ENCODE measurements at regions not wholly inside any gene's neighbourhood (a gene's known extent, or its start where the extent isn't known, plus 50 kb on each side); places are given as distances from the start of the nearest gene placed in this dataset.
"Not testable (repeated sequence)": the region's sequence is repeated elsewhere in the genome, so short reads cannot be mapped to it uniquely, and the experiment has no call there.

DNA sequence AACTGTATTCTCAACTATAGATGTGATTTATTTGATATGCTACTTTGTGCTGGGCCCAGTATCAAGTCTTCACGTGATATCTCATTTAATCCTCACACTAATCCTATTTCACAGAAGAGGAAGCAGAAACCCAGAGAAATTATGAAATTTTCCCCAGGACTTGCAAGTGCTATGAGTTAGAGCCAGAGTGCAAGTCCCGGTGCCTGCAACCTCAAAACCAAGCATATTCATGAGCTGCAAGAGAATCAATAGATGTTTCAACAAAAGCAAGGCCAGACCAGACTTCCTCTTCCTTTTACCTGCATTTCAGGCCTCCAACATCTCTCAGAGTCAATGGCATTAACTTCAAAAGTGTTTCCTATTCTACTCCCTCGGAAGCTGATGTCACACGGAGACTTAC lies 92.2 kb upstream of the GATB start:
- DNase-seq (ENCODE audit: low read depth, low spot score), result no peak

DNA sequence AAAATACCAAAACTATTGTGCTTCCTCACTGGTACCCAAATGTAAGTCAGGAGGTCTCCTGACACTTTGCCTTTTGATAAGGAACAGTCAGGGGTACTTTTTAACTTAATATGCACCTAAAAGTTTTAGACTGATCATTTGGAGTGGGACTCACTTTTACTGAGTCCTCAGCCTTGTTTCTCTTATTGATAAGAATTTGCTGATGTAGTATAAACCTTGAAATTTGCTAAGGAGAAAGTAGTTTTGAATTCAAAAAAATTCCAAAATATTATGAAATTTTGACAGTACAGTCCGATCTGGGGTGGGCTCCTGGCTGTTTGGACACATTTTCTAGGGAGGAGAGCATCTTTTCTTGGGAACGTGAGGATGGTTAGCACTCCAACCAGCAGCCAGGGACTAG lies 91.4 kb upstream of the GATB start:
- no peak for DNase-seq (ENCODE audit: low read depth, low spot score)

DNA sequence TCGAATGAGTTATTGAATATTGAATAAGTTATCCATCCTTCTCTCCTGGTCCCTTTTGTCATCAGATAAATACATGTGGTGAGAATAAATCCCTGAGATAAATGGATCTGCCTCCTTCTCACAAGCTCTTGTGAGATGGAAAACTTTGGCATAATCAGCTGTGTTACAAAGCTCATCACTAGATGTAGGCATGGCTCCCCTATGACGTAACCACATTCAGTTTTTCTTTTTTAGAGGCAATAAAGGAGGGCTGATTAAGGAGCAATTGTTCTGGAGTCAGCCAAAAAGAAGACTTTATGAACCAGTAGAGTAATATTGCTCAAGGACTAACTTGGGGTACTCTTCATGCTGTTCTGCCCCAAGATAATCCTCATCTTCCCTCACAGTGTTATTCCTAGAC lies 90.5 kb upstream of the GATB start:
- DNase-seq (ENCODE audit: low read depth, low spot score), result no peak

DNA sequence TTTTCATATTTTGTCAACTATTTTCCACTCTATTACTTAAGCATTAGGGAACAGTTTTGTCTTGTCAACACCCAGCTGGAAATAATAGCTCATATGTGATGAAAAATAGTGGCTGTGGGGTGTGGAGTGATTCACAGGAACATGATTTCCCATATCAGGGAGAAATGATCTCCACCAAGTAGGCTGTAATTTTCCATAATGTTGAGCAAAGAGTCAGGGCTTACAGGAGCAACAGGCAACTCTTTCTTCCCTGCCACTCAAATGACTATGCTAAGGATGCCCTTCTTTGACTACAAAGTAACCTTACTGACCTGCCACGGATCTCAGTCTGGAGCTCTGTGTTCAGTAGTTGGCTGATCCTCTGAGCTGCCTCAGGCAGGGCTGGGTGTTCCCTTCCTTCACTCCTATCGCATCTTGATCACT lies 90.0 kb upstream of the GATB start:
- DNase-seq (ENCODE audit: low read depth, low spot score), result no peak

DNA sequence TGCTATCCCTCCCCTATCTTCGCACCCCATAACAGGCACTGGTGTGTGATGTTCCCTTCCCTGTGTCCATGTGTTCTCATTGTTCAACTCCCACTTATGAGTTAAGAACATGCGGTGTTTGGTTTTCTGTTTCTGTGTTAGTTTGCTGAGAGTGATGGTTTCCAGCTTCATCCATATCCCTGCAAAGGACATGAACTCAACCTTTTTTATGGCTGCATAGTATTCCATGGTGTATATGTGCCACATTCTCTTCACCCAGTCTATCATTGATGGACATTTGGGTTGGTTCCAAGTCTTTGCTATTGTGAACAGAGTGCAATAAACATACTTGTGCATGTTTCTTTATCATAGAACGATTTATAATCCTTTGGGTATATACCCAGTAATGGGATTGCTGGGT lies 84.7 kb upstream of the GATB start:
- DNase-seq (ENCODE audit: low read depth, low spot score), result not testable (repeated sequence)

DNA sequence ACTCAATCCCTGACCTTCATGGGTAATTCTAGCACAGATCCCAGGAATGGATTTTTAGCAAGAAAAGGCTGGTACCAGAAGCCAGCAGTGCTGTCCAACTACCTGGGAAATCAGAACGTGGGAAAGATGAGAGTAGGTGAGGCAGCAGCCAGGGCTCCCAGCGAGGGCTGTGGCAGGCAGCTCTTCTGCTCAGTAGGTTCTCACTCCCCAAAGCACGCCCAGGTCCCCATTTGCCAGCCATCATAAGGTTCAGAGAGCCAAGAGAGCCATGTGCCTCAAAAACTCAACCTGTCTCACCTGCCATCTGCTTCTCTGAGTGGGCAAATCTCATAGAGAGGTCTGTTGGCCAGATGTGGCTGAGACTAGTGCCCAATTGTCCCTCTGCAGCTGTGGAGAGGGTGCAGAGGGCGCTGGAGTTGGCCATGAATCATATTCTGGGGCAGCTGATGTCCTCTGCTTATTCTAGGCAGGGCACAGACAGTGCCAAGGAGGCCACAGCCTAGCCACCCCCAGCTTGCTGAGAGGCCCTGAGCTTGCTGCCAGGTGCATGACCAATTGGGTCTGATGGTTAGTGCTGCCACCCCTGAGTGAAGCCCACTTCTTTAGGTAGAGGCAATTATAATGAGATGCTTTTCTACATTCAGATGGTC lies 81.7 kb upstream of the GATB start:
- no peak for DNase-seq (ENCODE audit: low read depth, low spot score)

DNA sequence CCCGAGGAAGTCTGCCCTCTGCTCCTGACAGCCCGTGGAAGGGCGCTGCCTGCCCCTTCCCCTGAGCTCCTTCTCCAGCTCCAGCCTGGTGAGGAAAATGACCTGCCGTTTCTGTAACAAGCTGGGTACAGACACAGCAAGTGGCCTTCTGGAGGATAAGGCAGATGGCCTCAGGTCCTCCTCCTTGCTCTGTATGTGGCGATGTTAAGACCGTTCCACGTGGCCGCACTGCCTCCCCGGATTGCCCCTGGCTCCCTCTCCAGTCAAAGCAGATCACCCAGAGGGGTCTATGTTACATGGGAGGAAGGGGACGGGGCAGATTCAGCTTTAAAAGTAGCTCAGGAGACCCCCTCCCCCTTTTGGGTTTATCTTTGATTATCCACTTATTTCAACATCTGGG lies 80.3 kb upstream of the GATB start:
- no peak for DNase-seq (ENCODE audit: low read depth, low spot score)

DNA sequence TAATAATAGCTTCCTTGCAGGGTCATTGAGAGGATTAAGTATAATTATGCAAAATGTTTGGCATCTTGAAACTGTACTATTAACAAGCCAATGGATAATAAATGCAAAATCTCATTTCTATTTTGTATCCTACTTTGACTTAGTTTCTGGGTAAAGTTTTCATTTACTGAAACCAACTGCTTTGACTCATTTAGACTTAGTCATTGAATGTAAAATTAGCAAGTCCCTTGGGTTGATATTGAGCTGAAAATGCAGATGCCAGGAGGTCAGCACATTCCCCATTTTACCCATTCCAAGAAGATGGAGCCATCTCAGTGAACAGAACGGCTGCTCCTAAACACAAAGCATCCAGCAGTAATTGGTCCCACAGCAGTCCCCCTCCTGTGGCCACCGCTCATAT lies 74.7 kb upstream of the GATB start:
- no peak for DNase-seq (ENCODE audit: low read depth, low spot score)

DNA sequence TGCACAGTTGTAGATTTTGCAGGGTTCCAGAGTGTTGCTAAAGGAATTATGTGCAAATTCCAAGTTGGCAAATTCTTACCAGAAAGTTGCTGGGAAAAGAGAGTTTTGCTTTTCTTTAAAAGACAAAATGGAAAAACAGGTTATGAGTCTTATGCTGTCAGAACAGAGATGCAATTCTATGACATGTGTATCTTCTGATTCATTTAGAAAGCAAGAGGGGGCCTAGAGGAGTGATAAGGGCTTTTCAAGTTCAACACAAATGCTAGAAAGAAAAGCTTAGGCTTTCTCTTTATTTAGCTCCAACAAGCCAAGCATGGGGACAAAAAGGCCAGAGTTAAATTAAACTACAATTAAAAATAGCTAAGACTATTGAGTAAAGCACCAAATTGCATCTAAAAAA lies 72.4 kb upstream of the GATB start:
- DNase-seq (ENCODE audit: low read depth, low spot score), result no peak

DNA sequence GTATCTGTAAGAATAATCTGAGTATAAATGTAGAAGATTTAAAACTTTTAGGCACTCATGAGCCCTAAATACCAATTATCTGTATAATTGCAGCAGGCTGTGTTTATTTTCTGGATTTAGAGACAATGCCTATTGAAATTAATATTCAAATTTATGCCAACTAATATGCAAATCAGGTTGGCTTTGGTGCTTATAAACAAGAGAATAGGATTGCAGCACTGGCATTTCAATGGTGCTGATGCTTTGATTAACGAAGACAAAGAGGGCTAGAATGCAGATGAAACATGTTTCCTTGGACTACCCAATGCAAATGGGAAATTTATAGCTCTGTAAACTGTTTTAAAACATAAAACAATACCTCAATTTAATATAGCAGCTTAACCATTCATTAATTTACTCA lies 70.7 kb upstream of the GATB start:
- no peak for DNase-seq (ENCODE audit: low read depth, low spot score)

DNA sequence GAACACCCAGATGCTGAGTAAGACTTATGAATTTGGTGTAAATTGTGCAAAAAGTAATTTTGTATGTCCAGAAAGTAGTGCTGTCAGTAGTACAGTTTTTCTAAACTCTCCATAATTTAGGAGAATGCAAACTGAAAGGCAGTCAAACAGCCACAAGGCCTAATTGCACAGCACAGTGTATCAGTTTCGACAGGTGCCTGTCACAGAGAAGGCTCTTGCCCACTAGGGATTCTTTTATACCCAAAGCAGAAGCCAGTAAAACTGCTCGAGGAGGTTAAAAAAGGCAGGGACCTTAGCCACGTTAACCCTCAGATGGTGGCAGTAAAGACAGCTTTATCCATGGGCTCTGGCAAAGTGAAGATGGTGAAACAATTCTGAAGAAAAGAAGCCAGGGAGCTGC lies 69.4 kb upstream of the GATB start:
- DNase-seq (ENCODE audit: low read depth, low spot score), result no peak

DNA sequence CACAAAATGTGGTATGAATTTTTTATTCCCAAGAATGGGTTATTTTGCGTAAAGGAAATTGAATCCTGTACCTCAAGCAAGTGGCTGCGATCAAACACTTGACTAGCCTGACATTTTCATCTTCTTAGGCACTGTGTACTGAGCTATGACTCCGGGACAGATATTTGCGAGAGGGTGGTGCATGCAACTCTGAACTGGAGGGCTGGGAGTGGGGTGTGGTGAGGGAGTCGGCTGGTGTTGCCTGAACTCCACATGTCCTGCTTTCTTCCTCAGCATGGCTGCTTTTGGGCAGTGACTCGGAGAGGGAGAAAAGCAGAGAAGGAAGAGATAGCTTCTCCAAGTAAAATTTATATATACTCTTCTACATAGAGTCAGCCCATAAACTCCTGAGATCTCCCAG lies 68.5 kb upstream of the GATB start:
- no peak for DNase-seq (ENCODE audit: low read depth, low spot score)

DNA sequence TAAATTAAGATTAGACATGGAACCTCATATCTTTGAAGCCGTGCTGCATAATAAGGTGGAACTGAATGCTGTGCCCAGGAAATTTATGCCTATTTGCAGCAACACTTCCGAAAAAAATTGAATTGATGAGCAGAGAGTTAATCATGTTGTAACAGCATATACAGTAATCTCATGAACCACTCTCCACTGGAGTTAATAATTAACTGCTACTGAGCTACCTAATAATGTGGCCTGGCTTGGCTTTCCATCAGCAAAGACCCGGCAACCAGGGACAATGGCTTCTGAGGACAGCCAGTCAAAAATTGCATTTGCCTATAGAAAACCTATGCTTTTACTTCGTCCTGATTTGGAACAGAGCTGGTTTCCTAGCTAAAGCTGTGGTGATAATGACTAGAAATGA lies 63.8 kb upstream of the GATB start:
- no peak for DNase-seq (ENCODE audit: low read depth, low spot score)

DNA sequence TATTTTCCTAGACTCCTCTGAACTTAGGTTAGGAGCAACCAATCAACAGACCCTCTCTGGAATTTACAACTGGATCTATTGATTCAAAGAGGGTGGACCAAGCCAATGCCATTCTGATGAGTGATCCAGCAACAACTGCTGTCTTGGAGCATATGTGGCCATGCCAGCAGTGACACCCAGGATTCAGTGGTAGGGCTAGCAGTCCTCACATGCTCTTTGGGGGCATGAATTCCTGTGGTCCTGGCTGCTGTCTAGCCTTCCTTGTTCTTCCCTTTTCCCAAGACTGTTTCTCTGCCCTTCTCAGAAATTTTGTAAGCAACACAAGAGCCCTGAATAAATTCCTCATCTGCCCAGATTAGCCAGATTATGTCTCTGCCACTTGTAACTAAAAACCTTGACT lies 61.5 kb upstream of the GATB start:
- DNase-seq (ENCODE audit: low read depth, low spot score), result no peak

DNA sequence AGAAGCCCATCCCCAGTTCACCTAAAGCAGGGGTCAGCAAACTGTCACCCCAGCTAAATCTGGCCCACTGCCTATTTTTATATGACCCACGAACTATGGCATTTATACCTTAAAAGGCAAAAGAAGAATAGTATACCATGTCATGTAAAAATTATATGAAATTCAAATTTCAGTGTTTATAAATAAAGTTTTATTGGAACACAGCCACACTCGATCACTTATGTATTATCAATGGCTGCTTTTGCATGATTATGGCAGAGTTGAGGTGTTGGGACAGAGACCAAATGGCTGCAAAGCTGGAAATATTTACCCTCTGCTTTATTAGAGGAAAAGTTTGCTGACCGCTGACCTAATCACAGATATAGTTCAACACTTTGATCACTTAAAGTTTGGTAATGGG lies 59.2 kb upstream of the GATB start:
- no peak for DNase-seq (ENCODE audit: low read depth, low spot score)

DNA sequence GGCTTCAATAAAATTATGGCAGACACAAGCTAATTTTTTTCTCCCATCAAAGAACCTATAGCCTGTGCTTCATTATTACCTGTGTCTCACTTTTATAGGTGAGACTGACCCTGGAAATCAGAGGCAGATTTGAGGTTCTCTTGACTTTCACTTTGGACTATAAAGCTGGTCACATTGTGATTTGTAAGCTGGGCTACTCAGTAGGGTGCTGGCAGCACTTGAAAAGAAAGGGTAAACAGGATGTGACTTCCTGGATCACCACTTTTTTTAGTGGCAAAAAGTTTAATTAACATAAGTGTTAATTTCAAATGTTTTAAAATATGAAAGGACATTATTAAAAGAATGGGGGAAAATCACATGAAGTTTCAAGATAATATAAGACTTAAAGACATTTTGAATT lies 50.6 kb upstream of the GATB start:
- DNase-seq (ENCODE audit: low read depth, low spot score), result no peak

All from activated CD4-positive, CD25-positive, alpha-beta regulatory T cell treated with anti-CD3 and anti-CD28 coated beads, Interleukin-2, amount 50 U/mL, for 16 hours (primary cell).